ENCODE measurements at regions not wholly inside any gene's neighbourhood (a gene's known extent, or its start where the extent isn't known, plus 50 kb on each side); places are given as distances from the start of the nearest gene placed in this dataset.

GRCh38 chr2:172208791-172209325 lies 106.2 kb upstream of the DLX2 start:
- Histone ChIP-seq H3K27ac (no peak overlapping the region), H3K4me3 (no peak overlapping the region), H3K4me1 (no peaks in the 10 kb centered on the region), H3K27me3 (no peaks in the 10 kb centered on the region), H3K36me3 (no peaks in the 10 kb centered on the region), H3K9me3 (no peaks in the 10 kb centered on the region)
- ATAC-seq, result no peak
- TF ChIP-seq POLR2AphosphoS5 (IDR thresholded peaks at IDR 0.05) (no peak), EP300 (IDR thresholded peaks at IDR 0.05) (no peak), POLR2A (IDR thresholded peaks at IDR 0.05) (no peak), CTCF (IDR thresholded peaks at IDR 0.05) (no peak)
- 35 to 37% methylated on average over 5 to 6 of the region's 6 CpGs for WGBS, 2 donors (ENCODE audit: low coverage in 1 of 2)

GRCh38 chr2:172210599-172210998 lies 107.9 kb upstream of the DLX2 start:
- no peaks in the 10 kb centered on the region for H3K9me3 ChIP-seq
- H3K36me3 ChIP-seq, result no peaks in the 10 kb centered on the region
- H3K4me3 ChIP-seq, result no peak overlapping the region
- no peak overlapping the region for H3K27ac ChIP-seq
- no peaks in the 10 kb centered on the region for H3K4me1 ChIP-seq
- ATAC-seq, result no peak
- TF ChIP-seq POLR2AphosphoS5 (IDR thresholded peaks at IDR 0.05) (no peak), EP300 (IDR thresholded peaks at IDR 0.05) (no peak), CTCF (IDR thresholded peaks at IDR 0.05) (no peak), POLR2A (IDR thresholded peaks at IDR 0.05) (no peak)
- H3K27me3 ChIP-seq, result no peaks in the 10 kb centered on the region

GRCh38 chr2:172211512-172211911 lies 108.8 kb upstream of the DLX2 start:
- Histone ChIP-seq H3K27me3 (no peaks in the 10 kb centered on the region), H3K4me3 (no peak overlapping the region), H3K36me3 (no peaks in the 10 kb centered on the region), H3K9me3 (no peaks in the 10 kb centered on the region), H3K27ac (no peak overlapping the region), H3K4me1 (no peaks in the 10 kb centered on the region)
- 31 to 44% methylated on average over 5 of the region's 5 CpGs for WGBS, 2 donors (ENCODE audit: low coverage in 1 of 2)
- ATAC-seq, result no peak
- no peak for TF ChIP-seq POLR2AphosphoS5 (IDR thresholded peaks at IDR 0.05)
- no peak for TF ChIP-seq EP300 (IDR thresholded peaks at IDR 0.05)

- no peaks in the 10 kb centered on the region for H3K4me1 ChIP-seq
- H3K4me3 ChIP-seq, result no peak overlapping the region
- WGBS, 2 donors (ENCODE audit: low coverage in 1 of 2), result 73 to 76% methylated on average over 6 to 9 of the region's 12 CpGs
- H3K36me3 ChIP-seq, result no peaks in the 10 kb centered on the region
- no peak overlapping the region for H3K27ac ChIP-seq
- no peaks in the 10 kb centered on the region for H3K9me3 ChIP-seq
- no peaks in the 10 kb centered on the region for H3K27me3 ChIP-seq
- TF ChIP-seq POLR2AphosphoS5 (IDR thresholded peaks at IDR 0.05) (no peak), CTCF (IDR thresholded peaks at IDR 0.05) (no peak)
- ATAC-seq, result no peak
Observed at GRCh38 chr2:172213116-172213860, 110.6 kb upstream of the DLX2 start.

GRCh38 chr2:172214252-172214651 lies 111.6 kb upstream of the DLX2 start:
- Histone ChIP-seq H3K4me1 (no peaks in the 10 kb centered on the region), H3K9me3 (no peaks in the 10 kb centered on the region), H3K27me3 (no peaks in the 10 kb centered on the region), H3K4me3 (no peak overlapping the region), H3K36me3 (no peaks in the 10 kb centered on the region), H3K27ac (no peak overlapping the region)
- TF ChIP-seq POLR2AphosphoS5 (IDR thresholded peaks at IDR 0.05), result no peak
- no peak for TF ChIP-seq CTCF (IDR thresholded peaks at IDR 0.05)
- no peak for TF ChIP-seq EP300 (IDR thresholded peaks at IDR 0.05)
- no peak for TF ChIP-seq POLR2A (IDR thresholded peaks at IDR 0.05)
- WGBS, 2 donors (ENCODE audit: low coverage in 1 of 2), result 92 to 94% methylated on average over 2 of the region's 2 CpGs
- no peak for ATAC-seq
